Mesenchymal stem cell (in vitro differentiated cells and primary cell): ENCODE measurements at regions not wholly inside any gene's neighbourhood (a gene's known extent, or its start where the extent isn't known, plus 50 kb on each side); places are given as distances from the start of the nearest gene placed in this dataset.
"Not testable (repeated sequence)": the region's sequence is repeated elsewhere in the genome, so short reads cannot be mapped to it uniquely, and the experiment has no call there.

Source experiments
- DNase-seq: peaks from one replicate; pipeline ENCODE4 v3.0.0-alpha.2; 2013
- H2AFZ ChIP-seq: one replicate; pipeline ENCODE4 v1.6.1; 2013; ENCODE audit warnings: low read depth, mild to moderate bottlenecking, control low read depth, inconsistent platforms, low read length, moderate library complexity
- H2AK5ac ChIP-seq: 2 replicates; pipeline ENCODE4 v1.6.1; 2013; ENCODE audit warnings: low read length, moderate library complexity, mild to moderate bottlenecking, inconsistent platforms; ENCODE audit not compliant: severe bottlenecking
- H2BK120ac ChIP-seq: one replicate; pipeline ENCODE4 v1.6.1; 2013; ENCODE audit warnings: low read depth, mild to moderate bottlenecking, inconsistent platforms, low read length, moderate library complexity
- H2BK12ac ChIP-seq, 2 experiments: one replicate each; pipeline ENCODE4 v1.6.1; 2013; ENCODE audit warnings: inconsistent platforms in 2 of 2, low read length in 2 of 2, mild to moderate bottlenecking in 2 of 2, moderate library complexity in 2 of 2, control low read depth in 1 of 2
- H2BK15ac ChIP-seq: one replicate; pipeline ENCODE4 v1.6.1; 2013; ENCODE audit warnings: mild to moderate bottlenecking, low read depth, inconsistent platforms; ENCODE audit not compliant: poor library complexity, severe bottlenecking
- H2BK5ac ChIP-seq: 2 replicates; pipeline ENCODE4 v1.6.1; 2013; ENCODE audit warnings: low read depth, mild to moderate bottlenecking, low read length, control low read depth, inconsistent platforms; ENCODE audit not compliant: poor library complexity, severe bottlenecking
- H3K14ac ChIP-seq, 2 experiments: one replicate each; pipeline ENCODE4 v1.6.1; 2013; ENCODE audit warnings: inconsistent platforms in 2 of 2, low read length in 2 of 2, control low read depth in 1 of 2, mild to moderate bottlenecking in 1 of 2, moderate library complexity in 1 of 2
- H3K18ac ChIP-seq, 2 experiments: one replicate each; pipeline ENCODE4 v1.6.1; 2013; ENCODE audit warnings: inconsistent platforms in 2 of 2, low read length in 2 of 2, control low read depth in 1 of 2, low read depth in 1 of 2, mild to moderate bottlenecking in 1 of 2
- H3K23ac ChIP-seq, 2 experiments: one replicate each; pipeline ENCODE4 v1.6.1; 2013; ENCODE audit warnings: inconsistent platforms in 2 of 2, low read length in 2 of 2, mild to moderate bottlenecking in 2 of 2, moderate library complexity in 2 of 2, control low read depth in 1 of 2
- H3K27ac ChIP-seq: 2 replicates; pipeline ENCODE4 v1.5.1; 2013; ENCODE audit warnings: mild to moderate bottlenecking, moderate library complexity, low read length, control low read depth, inconsistent platforms; ENCODE audit not compliant: poor library complexity, severe bottlenecking
- H3K27me3 ChIP-seq, 2 experiments: 2 replicates each; pipeline versions ENCODE4 v1.6.1 to v1.7.0; 2013; ENCODE audit warnings: low read length in 2 of 2, mild to moderate bottlenecking in 2 of 2, moderate library complexity in 2 of 2, control low read depth in 1 of 2, inconsistent platforms in 1 of 2; ENCODE audit not compliant: control insufficient read depth in 1 of 2, insufficient read depth in 1 of 2
- H3K36me3 ChIP-seq, 2 experiments: 2 replicates each; pipeline versions ENCODE4 v1.6.1 to v1.7.0; 2013; ENCODE audit warnings: low read length in 2 of 2, control low read depth in 1 of 2, inconsistent platforms in 1 of 2, low read depth in 1 of 2, mild to moderate bottlenecking in 1 of 2; ENCODE audit not compliant: insufficient read depth in 2 of 2, control insufficient read depth in 1 of 2
- H3K4ac ChIP-seq, 2 experiments: one replicate each; pipeline ENCODE4 v1.6.1; 2013; ENCODE audit warnings: inconsistent platforms in 2 of 2, low read length in 2 of 2, mild to moderate bottlenecking in 2 of 2, moderate library complexity in 2 of 2, control low read depth in 1 of 2, low read depth in 1 of 2
- H3K4me1 ChIP-seq: 2 replicates; pipeline ENCODE4 v1.6.1; 2013; ENCODE audit warnings: low read depth, low read length, control low read depth; ENCODE audit not compliant: control insufficient read depth, insufficient read depth
- H3K4me2 ChIP-seq: 2 replicates; pipeline ENCODE4 v1.6.1; 2013; ENCODE audit warnings: low read length, mild to moderate bottlenecking, inconsistent platforms; ENCODE audit not compliant: poor library complexity, severe bottlenecking
- H3K4me3 ChIP-seq, 2 experiments: 2 replicates each; pipeline versions ENCODE4 v1.5.1 to v1.7.0; 2013; ENCODE audit warnings: low read length in 2 of 2, mild to moderate bottlenecking in 2 of 2, control low read depth in 1 of 2, low read depth in 1 of 2; ENCODE audit not compliant: insufficient read depth in 1 of 2
- H3K79me1 ChIP-seq: replicated peaks from 2 replicates; pipeline ENCODE4 v1.6.1; 2013; ENCODE audit warnings: mild to moderate bottlenecking, control low read depth, low read length, inconsistent platforms; ENCODE audit not compliant: poor library complexity, severe bottlenecking
- H3K9ac ChIP-seq: 2 replicates; pipeline ENCODE4 v1.7.0; 2013; ENCODE audit warnings: mild to moderate bottlenecking, low read length, moderate library complexity
- H3K9me3 ChIP-seq: 2 replicates; pipeline ENCODE4 v1.7.0; 2013; ENCODE audit warnings: mild to moderate bottlenecking, low read length; ENCODE audit not compliant: control insufficient read depth
- H4K8ac ChIP-seq: one replicate; pipeline ENCODE4 v1.6.1; 2013; ENCODE audit warnings: inconsistent platforms, mild to moderate bottlenecking, low read length, moderate library complexity
- H4K91ac ChIP-seq: one replicate; pipeline ENCODE4 v1.6.1; 2013; ENCODE audit warnings: mild to moderate bottlenecking, low read length, inconsistent platforms
- whole genome bisulfite sequencing: methylation state at CpG from one replicate; pipeline ENCODE4 v1.1.7; 2013; ENCODE audit warnings: mixed read lengths; 5-methylcytosine and 5-hydroxymethylcytosine counted together

DNA sequence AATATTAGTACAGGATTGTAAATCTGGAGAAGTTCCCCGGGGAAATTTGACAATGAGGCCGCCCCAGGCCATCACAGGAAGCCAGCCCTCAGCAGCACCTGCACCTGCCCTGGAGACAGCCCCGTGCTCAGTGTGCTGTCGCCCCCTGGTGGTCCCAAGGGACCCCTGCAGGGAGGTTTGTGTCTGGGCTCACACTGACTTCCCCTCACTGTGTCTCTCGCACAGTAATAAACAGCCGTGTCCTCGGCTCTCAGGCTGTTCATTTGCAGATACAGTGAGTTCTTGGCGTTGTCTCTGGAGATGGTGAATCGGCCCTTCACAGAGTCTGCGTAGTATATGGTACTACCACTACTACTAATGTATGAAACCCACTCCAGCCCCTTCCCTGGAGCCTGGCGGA lies 1011.2 kb downstream of the TMEM121 start:
- H3K14ac ChIP-seq, H4K91ac ChIP-seq, H2BK5ac ChIP-seq, H3K4me3 ChIP-seq, H3K18ac ChIP-seq, H3K79me1 ChIP-seq, H3K27ac ChIP-seq, H2BK120ac ChIP-seq, H2AK5ac ChIP-seq, H4K8ac ChIP-seq, H3K4ac ChIP-seq, H3K9ac ChIP-seq, H3K9me3 ChIP-seq, H2BK12ac ChIP-seq, H3K36me3 ChIP-seq, H3K27me3 ChIP-seq, H2BK15ac ChIP-seq, H3K4me2 ChIP-seq, DNase-seq, H3K4me1 ChIP-seq, H2AFZ ChIP-seq, H3K23ac ChIP-seq: not testable (repeated sequence)
- 61% methylated on average over 11 of the region's 11 CpGs for WGBS

DNA sequence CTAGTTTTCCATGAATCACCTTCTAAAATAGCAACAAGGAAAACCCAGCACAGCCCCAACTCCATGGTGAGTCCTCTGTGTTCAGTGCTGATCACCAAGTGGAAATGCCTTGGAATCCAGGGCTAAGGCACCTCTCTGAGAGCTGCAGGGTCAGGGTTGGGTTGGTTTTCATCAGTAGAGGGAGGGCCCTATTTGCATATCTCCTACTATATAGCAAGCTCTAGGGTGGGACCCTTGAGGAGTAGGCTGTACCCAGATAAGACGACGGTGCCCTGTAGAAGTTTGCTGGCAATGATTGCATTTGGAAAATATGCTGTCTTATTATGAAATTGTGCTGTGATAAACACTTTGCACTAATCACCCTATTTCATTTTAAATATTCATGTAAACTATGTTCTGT lies 1011.8 kb downstream of the TMEM121 start:
- no peak overlapping the region for H3K23ac ChIP-seq
- no peaks in the 10 kb centered on the region for H3K79me1 ChIP-seq
- no peaks in the 10 kb centered on the region for H3K9me3 ChIP-seq
- no peak overlapping the region for H2AK5ac ChIP-seq
- H3K27me3 ChIP-seq, result no peaks in the 10 kb centered on the region
- no peak for DNase-seq
- no peak overlapping the region for H3K4ac ChIP-seq
- H2BK15ac ChIP-seq, result no peak overlapping the region
- no peaks in the 10 kb centered on the region for H3K4me1 ChIP-seq
- no peak overlapping the region for H2BK120ac ChIP-seq
- no peak overlapping the region for H4K91ac ChIP-seq
- no peak overlapping the region for H2BK5ac ChIP-seq
- no peaks in the 10 kb centered on the region for H3K36me3 ChIP-seq
- H2BK12ac ChIP-seq, result no peak overlapping the region
- no peak overlapping the region for H3K14ac ChIP-seq
- no peak overlapping the region for H3K27ac ChIP-seq
- no peak overlapping the region for H3K9ac ChIP-seq
- H3K4me2 ChIP-seq, result no peak overlapping the region
- no CpG with 5 or more reads among the region's 2 CpGs for WGBS
- H2AFZ ChIP-seq, result no peak overlapping the region
- H3K4me3 ChIP-seq, result no peak overlapping the region
- no peak overlapping the region for H3K18ac ChIP-seq
- no peak overlapping the region for H4K8ac ChIP-seq

DNA sequence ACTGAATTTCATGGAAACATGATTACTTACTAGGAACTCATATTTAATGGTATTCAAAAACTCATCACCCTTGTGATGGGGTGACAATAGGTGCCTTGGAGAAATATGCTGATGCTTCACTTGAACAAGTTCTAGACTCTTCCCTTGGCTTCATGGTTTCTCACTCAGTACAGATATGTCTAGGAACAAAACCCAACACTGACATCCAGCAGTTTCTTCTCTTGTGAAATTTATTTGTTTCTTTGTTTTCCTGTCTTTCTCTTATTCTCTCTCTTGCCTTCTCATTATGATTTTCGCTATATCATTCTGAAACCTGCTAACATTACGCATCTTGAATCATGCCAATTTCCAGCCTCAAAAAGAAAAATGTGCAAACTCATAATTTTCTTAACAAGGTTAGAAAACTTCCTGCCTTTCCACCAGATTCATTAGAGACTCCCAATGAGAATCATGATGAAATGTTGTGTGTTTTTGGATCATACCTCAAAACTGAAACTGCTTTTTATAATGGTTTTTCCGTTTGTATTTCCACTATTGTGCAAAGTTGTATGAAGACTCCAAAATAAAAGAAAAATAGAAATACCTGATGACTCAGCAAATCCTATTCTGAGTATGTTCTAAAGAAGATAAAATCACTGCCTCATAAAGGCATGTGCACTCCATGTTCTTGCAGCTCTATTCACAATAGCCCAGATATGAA lies 1021.5 kb downstream of the TMEM121 start:
- Histone ChIP-seq H2AFZ (no peak overlapping the region), H2BK5ac (no peak overlapping the region), H3K4me1 (no peaks in the 10 kb centered on the region), H3K27me3 (no peaks in the 10 kb centered on the region), H2BK12ac (no peak overlapping the region), H3K36me3 (no peaks in the 10 kb centered on the region), H3K9ac (no peak overlapping the region), H3K4me3 (no peak overlapping the region), H3K14ac (no peak overlapping the region), H2BK15ac (no peak overlapping the region), H2AK5ac (no peak overlapping the region), H2BK120ac (no peak overlapping the region), H3K4ac (no peak overlapping the region), H4K91ac (no peak overlapping the region), H3K9me3 (no peaks in the 10 kb centered on the region), H3K79me1 (no peaks in the 10 kb centered on the region), H3K27ac (no peak overlapping the region), H3K23ac (no peak overlapping the region), H3K18ac (no peak overlapping the region), H4K8ac (no peak overlapping the region), H3K4me2 (no peak overlapping the region)
- WGBS, result 54% methylated on average over 2 of the region's 3 CpGs
- DNase-seq, result no peak

DNA sequence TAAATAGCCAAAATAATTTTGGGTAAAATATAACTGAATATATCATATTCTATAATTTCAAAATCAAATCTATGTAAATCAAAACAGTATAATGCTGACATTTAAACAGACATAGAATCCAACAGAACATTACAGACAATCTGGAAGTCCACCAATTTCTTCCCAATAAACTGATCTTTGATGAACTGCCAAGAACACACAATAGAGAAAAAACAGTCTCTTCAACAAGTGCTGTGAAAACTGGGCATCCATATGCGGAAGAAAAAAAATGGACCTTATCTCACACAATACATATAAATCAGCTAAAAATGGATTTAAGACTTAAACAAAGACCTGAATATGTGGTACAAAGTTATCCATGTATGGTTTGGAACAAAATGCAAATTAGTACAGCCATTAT lies 1022.7 kb downstream of the TMEM121 start:
- no peak overlapping the region for H3K4ac ChIP-seq
- H3K27ac ChIP-seq, result no peak overlapping the region
- no peak for DNase-seq
- no peaks in the 10 kb centered on the region for H3K9me3 ChIP-seq
- H2AK5ac ChIP-seq, result no peak overlapping the region
- H3K18ac ChIP-seq, result no peak overlapping the region
- H3K14ac ChIP-seq, result no peak overlapping the region
- no peak overlapping the region for H3K4me2 ChIP-seq
- H3K79me1 ChIP-seq, result no peaks in the 10 kb centered on the region
- no peak overlapping the region for H2BK5ac ChIP-seq
- H3K23ac ChIP-seq, result no peak overlapping the region
- H2AFZ ChIP-seq, result no peak overlapping the region
- no peak overlapping the region for H3K4me3 ChIP-seq
- no CpG with 5 or more reads among the region's 1 CpG for WGBS
- no peak overlapping the region for H3K9ac ChIP-seq
- no peak overlapping the region for H4K91ac ChIP-seq
- no peak overlapping the region for H2BK12ac ChIP-seq
- H3K27me3 ChIP-seq, result no peaks in the 10 kb centered on the region
- no peak overlapping the region for H4K8ac ChIP-seq
- H2BK15ac ChIP-seq, result no peak overlapping the region
- no peak overlapping the region for H2BK120ac ChIP-seq
- H3K4me1 ChIP-seq, result no peaks in the 10 kb centered on the region
- H3K36me3 ChIP-seq, result no peaks in the 10 kb centered on the region
